ENCODE measurements at regions not wholly inside any gene's neighbourhood (a gene's known extent, or its start where the extent isn't known, plus 50 kb on each side); places are given as distances from the start of the nearest gene placed in this dataset.
"Not testable (repeated sequence)": the region's sequence is repeated elsewhere in the genome, so short reads cannot be mapped to it uniquely, and the experiment has no call there.

- DNase-seq (ENCODE audit: low read depth in 4 of 4, low spot score in 3 of 4) = not testable (repeated sequence)
These were observed 146.4 kb upstream of the API5 start for GRCh38 chr11:43165393-43165792.

- DNase-seq (ENCODE audit: low read depth in 4 of 4, low spot score in 3 of 4) = not testable (repeated sequence)
These were observed 143.6 kb upstream of the API5 start for GRCh38 chr11:43168241-43168640.

- no peak for DNase-seq (ENCODE audit: low read depth in 4 of 4, low spot score in 3 of 4)
These were observed 139.3 kb upstream of the API5 start for GRCh38 chr11:43172477-43172876.

GRCh38 chr11:43177975-43178374, 133.8 kb upstream of the API5 start:
- no peak for DNase-seq (ENCODE audit: low read depth in 4 of 4, low spot score in 3 of 4)

- DNase-seq (ENCODE audit: low read depth in 4 of 4, low spot score in 3 of 4) = not testable (repeated sequence)
These were observed 117.3 kb upstream of the API5 start for GRCh38 chr11:43194459-43194858.

GRCh38 chr11:43197379-43197778, 114.4 kb upstream of the API5 start:
- peak in 3 of 4 donors; percentile 12 to 43 (median 37) for DNase-seq (ENCODE audit: low read depth in 4 of 4, low spot score in 3 of 4)

GRCh38 chr11:43200031-43200430, 111.8 kb upstream of the API5 start:
- DNase-seq (ENCODE audit: low read depth in 4 of 4, low spot score in 3 of 4) = peak in 1 of 4 donors; percentile 12

GRCh38 chr11:43212279-43212678, 99.5 kb upstream of the API5 start:
- no peak for DNase-seq (ENCODE audit: low read depth in 4 of 4, low spot score in 3 of 4)

GRCh38 chr11:43214471-43214870, 97.3 kb upstream of the API5 start:
- DNase-seq (ENCODE audit: low read depth in 4 of 4, low spot score in 3 of 4) = no peak

- DNase-seq (ENCODE audit: low read depth in 4 of 4, low spot score in 3 of 4) = no peak
These were observed 93.9 kb upstream of the API5 start for GRCh38 chr11:43217849-43218248.

- no peak for DNase-seq (ENCODE audit: low read depth in 4 of 4, low spot score in 3 of 4)
These were observed 89.6 kb upstream of the API5 start for GRCh38 chr11:43222215-43222614.

- DNase-seq (ENCODE audit: low read depth in 4 of 4, low spot score in 3 of 4) = no peak
These were observed 88.8 kb upstream of the API5 start for GRCh38 chr11:43223026-43223425.

- peak in 1 of 4 donors; percentile 31 for DNase-seq (ENCODE audit: low read depth in 4 of 4, low spot score in 3 of 4)
These were observed 76.9 kb upstream of the API5 start for GRCh38 chr11:43234881-43235280.

- DNase-seq (ENCODE audit: low read depth in 4 of 4, low spot score in 3 of 4) = no peak
These were observed 73.5 kb upstream of the API5 start for GRCh38 chr11:43238341-43238740.

GRCh38 chr11:43239791-43240190, 72.0 kb upstream of the API5 start:
- DNase-seq (ENCODE audit: low read depth in 4 of 4, low spot score in 3 of 4) = no peak

- no peak for DNase-seq (ENCODE audit: low read depth in 4 of 4, low spot score in 3 of 4)
These were observed 69.4 kb upstream of the API5 start for GRCh38 chr11:43242401-43242800.

- peak in 1 of 4 donors; percentile 60 for DNase-seq (ENCODE audit: low read depth in 4 of 4, low spot score in 3 of 4)
These were observed 67.9 kb upstream of the API5 start for GRCh38 chr11:43243927-43244326.

GRCh38 chr11:43245466-43245865, 66.3 kb upstream of the API5 start:
- no peak for DNase-seq (ENCODE audit: low read depth in 4 of 4, low spot score in 3 of 4)

GRCh38 chr11:43250309-43250708, 61.5 kb upstream of the API5 start:
- no peak for DNase-seq (ENCODE audit: low read depth in 4 of 4, low spot score in 3 of 4)

- DNase-seq (ENCODE audit: low read depth in 4 of 4, low spot score in 3 of 4) = no peak
These were observed 50.0 kb upstream of the API5 start for GRCh38 chr11:43261775-43262174.

Data from right renal pelvis (tissue), 4 donors.